PC-9 (cell line): ENCODE measurements at regions not wholly inside any gene's neighbourhood (a gene's known extent, or its start where the extent isn't known, plus 50 kb on each side); places are given as distances from the start of the nearest gene placed in this dataset.

Experiments
- CTCF ChIP-seq: fragments of 200-600 bp; sonication (generic); conservative IDR thresholded peaks from 2 replicates; pipeline ENCODE4 v1.6.1; 2017; ENCODE audit warnings: mixed run types, antibody characterized with exemption, mild to moderate bottlenecking, moderate library complexity
- EZH2 ChIP-seq: fragments of 200-600 bp; sonication (generic); IDR thresholded peaks from 2 replicates; pipeline ENCODE4 v1.8.0; 2017; ENCODE audit warnings: antibody characterized with exemption, low read depth

- no peak for TF ChIP-seq EZH2
- no peak for TF ChIP-seq CTCF
Observed at GRCh38 chr4:96455045-96455720, 615.3 kb downstream of the PDHA2 start.
